ENCODE measurements at regions not wholly inside any gene's neighbourhood (a gene's known extent, or its start where the extent isn't known, plus 50 kb on each side); places are given as distances from the start of the nearest gene placed in this dataset.
"Not testable (repeated sequence)": the region's sequence is repeated elsewhere in the genome, so short reads cannot be mapped to it uniquely, and the experiment has no call there.

GRCh38 chr3:73179601-73180000, 118.1 kb downstream of the EBLN2 start:
- no peak for DNase-seq (ENCODE audit: low spot score)

DNA sequence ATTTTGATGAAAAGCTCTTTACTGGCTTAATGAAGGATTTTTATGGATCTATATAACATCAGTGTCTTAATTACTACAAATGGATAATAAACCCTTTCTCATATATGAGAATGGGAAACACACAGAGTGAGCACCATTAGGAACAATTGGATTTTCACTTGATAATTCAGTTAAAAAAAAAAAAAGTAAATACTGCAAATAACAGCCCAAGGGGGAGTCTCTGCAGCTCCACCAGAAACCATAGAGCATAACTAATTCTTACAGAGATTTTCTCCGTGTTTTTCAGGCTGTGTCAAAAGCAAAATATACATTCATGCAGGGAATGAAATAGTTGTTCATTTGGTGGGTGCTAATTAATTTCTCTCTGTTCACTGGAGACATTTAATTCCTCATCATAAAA, 125.3 kb downstream of the EBLN2 start:
- no peak for DNase-seq (ENCODE audit: low spot score)

DNA sequence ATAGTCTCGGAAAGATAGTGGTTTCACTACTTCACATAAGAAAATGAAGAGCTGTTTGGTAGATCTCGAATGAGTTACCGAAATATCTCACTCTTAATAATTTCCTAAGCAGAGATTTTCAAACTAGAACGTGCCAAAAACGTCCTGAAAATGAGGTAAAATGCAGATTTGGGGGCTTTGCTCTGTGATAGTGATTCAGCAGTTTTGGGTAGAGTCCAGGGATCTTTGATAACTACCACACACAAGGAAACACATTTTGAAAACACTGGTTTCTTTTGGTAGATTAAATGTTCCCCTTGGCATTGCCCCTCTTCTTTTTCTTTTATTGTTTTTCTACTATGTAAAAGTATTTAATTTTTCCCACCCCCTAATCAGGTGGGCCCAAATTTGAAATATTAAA, 125.9 kb downstream of the EBLN2 start:
- no peak for DNase-seq (ENCODE audit: low spot score)

DNA sequence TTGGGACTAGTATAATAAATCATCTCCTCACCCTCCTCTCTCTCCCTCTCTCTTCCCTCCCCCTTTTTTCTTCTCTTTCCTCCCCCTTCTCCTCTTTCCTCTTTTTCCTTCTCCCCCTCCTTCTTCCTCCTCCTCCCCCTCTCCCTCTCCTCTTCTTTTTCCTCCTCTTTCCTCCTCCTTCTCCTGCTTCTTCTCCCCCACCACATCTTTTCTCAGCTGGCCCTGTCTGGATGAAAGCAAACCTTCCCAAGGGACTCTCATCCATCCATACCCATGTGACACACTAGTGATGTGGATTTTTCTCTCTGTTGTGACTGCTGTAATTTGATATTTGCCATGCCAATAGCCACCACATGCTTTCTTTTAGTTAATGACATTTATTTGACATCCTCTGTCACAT, 127.2 kb downstream of the EBLN2 start:
- DNase-seq (ENCODE audit: low spot score) = no peak

GRCh38 chr3:73192036-73192738, 130.7 kb downstream of the EBLN2 start:
- DNase-seq (ENCODE audit: low spot score) = no peak

GRCh38 chr3:73193943-73194342, 132.5 kb downstream of the EBLN2 start:
- not testable (repeated sequence) for DNase-seq (ENCODE audit: low spot score)

GRCh38 chr3:73197187-73197586, 135.7 kb downstream of the EBLN2 start:
- no peak for DNase-seq (ENCODE audit: low spot score)

DNA sequence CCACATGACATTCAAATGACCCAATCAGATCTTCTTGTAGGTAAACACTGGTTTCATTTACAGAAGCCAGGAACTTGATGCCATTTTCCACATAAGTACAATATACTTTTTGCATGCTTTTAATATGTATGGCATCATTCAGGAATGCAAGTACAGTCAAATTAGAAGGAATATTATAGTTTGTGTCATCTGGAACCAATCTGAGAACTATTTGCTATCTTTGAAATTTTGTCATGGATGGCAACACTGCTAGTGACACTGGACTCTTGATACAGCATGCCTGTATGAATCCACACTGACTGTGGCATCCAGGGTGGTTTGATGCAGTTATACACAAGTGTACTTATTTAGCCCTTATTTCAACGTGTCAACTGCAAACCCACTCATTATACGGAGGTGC, 141.6 kb downstream of the EBLN2 start:
- DNase-seq (ENCODE audit: low spot score) = no peak

- DNase-seq (ENCODE audit: low spot score) = no peak
Measured at GRCh38 chr3:73203633-73204032, 142.2 kb downstream of the EBLN2 start.

DNA sequence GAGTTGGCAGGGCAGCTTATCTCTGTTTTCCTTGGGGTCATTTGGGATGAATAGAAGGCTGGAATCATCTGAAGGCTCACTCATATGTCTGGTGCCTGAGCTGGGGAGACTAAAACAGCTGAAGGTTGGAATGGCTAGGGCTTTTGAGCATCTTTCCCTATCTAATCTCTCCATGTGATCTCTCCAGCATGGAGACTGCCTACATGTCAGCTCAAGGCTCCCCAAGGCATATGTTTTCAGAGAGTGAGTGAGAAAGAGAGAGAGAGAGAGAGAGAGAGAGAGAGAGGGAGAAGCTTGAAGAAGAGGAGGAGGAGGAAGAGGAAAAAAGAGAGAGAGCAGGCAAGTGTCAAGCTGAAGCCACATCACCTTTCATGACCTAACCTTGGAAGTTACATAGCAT, 143.4 kb downstream of the EBLN2 start:
- DNase-seq (ENCODE audit: low spot score) = no peak

DNA sequence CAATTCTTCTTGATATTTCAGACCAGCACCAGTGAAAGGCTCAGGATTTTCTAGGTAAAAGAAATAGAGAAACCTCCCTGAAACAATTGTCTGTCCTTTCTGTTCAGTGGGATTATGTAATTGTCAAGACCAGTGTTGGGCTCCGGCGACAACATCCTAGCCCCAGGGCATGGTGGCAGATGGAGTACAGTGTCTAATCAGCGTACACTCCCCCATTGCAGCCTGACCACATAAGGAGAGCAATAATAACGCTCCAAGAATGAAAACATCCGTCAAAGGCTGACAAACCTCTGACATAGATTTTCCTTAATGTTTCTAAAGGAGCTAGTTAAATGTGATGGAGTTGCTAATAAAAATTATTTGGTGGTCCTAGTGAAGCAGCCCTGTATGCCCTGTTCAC, 144.6 kb downstream of the EBLN2 start:
- DNase-seq (ENCODE audit: low spot score) = no peak

- no peak for DNase-seq (ENCODE audit: low spot score)
Measured at GRCh38 chr3:73207946-73208440, 146.5 kb downstream of the EBLN2 start.

- DNase-seq (ENCODE audit: low spot score) = no peak
Measured at GRCh38 chr3:73210759-73211158, 149.3 kb downstream of the EBLN2 start.

DNA sequence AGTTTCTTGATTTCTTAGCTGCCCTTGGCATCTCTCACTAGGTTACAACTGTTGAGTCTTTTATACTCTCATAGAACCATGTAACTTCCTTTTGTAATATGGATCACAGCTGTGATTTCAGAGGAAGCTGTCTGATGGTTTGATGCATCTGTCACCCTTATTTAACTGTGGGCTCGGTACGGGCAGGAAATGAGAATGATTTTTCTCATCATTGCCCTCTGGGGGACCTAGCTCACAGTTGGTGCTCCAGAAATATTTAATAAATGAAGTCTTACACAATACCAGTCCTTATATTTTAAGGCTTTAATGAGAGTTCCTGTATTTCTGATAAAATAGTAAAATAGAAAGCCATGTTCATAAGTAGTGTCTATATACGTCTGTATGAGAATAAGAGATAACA, 151.2 kb downstream of the EBLN2 start:
- DNase-seq (ENCODE audit: low spot score) = no peak

- DNase-seq (ENCODE audit: low spot score) = no peak
Measured at GRCh38 chr3:73213896-73214295, 152.4 kb downstream of the EBLN2 start.

DNA sequence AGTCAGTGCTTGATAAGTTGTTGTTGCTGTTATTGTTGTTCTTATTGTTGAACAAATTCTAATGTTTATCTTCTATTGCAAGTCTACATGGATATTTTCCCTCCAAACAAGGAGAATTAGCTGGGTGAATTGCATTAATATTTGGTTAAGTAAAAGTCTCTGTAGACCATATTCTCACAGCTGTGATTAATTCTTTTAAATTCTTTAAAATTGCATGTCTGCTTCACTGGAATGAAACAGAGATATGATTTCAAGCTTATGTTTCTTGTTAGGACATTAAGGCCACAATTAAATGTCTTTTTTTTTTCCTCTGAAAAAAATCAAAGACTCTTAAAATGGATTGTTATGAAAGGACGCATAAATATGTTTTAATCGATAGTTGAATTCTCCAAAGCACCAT, 153.4 kb downstream of the EBLN2 start:
- DNase-seq (ENCODE audit: low spot score) = no peak

GRCh38 chr3:73215281-73215680, 153.8 kb downstream of the EBLN2 start:
- no peak for DNase-seq (ENCODE audit: low spot score)

GRCh38 chr3:73215901-73216300, 154.4 kb downstream of the EBLN2 start:
- no peak for DNase-seq (ENCODE audit: low spot score)

- DNase-seq (ENCODE audit: low spot score) = no peak
Measured at GRCh38 chr3:73216310-73216709, 154.9 kb downstream of the EBLN2 start.

DNA sequence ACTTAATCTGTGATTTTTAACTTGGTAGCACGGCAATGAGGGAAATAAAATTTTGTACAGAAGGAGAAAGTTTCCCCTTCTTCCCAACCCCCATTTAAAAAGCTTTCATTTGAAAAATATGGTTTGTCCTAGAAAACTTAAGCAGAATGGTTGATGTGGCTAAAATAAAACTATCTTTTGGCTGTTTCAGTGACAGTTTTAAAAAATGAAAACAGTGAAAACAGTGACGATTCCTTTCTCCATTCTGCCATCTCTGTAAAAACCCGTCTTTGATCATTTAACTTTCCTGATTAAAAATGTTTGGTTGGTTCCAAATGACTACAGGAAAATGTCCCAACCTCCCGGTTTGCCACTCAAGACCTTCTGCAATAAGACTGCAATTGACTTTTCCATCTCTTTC, 160.7 kb downstream of the EBLN2 start:
- DNase-seq (ENCODE audit: low spot score) = no peak

DNA sequence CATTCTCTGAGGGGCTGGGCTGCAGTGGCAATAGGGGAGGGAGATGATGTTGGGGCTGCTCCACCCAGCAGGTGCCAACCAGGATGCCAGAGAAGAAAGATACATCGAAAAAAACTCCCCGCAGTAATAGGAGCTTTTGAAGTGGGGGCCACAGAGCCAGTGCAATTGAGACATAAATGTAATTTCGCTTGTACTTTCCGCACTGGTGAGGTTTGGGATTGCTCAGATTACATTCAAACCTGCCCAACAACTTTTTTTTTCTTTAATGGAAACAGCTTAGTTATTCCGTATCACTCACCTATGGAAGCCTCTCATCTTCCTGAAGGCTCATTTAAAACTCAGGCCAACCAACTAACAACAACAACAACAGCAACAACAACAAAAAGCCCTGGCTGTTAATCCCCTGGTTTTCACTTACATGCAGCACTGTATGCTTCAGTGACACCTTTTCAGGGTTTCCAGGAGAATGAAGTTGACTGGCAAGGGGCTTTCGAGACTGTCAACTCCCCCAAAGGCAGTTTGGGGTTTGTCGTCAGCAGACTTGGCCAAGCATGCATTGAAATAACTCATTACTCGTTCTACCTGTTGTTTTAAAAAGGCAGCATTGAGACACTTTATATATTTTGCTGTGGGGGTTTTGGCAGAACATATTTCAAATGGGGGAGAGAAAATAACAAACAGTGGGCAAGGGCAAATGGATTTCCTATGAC, 163.8 kb downstream of the EBLN2 start:
- no peak for DNase-seq (ENCODE audit: low spot score)

DNA sequence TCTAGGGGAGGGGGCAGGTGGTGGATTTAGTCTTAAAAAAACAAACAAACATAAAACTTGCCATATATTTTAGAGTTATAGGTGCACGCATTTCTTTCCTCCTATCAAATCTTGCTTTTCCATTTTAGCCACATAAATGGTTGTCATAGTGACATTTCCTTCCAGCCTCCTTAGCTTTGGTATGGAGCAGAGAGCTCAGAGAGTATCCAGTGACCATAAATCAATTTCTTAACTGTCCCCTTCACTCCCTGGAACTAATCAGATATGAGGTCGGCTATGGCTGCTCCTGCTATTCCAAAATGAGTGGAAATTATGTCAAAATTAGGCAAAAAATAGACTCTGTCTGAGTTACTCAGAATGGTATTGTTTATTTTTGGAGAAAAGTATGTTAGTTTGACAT, 164.5 kb downstream of the EBLN2 start:
- DNase-seq (ENCODE audit: low spot score) = no peak

- no peak for DNase-seq (ENCODE audit: low spot score)
Measured at GRCh38 chr3:73228000-73228399, 166.5 kb downstream of the EBLN2 start.

DNA sequence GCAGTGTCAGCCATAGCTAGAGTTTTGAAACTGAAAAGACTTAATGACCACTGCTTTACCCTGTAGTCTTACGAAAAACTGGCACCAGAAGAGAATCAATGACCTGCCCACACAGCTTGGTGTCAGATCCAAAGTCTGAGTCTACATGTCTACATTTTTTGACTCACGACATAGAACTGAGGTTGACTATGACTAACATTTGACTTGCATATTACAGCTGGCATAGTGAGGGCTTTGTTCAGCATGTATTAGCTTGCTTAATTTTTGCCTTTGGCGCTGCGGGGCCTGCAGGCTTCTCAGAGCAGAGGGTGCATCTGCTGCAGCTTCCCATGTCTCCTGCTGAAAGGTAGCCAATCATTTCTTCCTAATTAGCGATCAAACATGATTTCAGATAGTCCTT, 167.0 kb downstream of the EBLN2 start:
- DNase-seq (ENCODE audit: low spot score) = no peak

Data from A172 (cell line).